ENCODE measurements at regions not wholly inside any gene's neighbourhood (a gene's known extent, or its start where the extent isn't known, plus 50 kb on each side); places are given as distances from the start of the nearest gene placed in this dataset.

DNA sequence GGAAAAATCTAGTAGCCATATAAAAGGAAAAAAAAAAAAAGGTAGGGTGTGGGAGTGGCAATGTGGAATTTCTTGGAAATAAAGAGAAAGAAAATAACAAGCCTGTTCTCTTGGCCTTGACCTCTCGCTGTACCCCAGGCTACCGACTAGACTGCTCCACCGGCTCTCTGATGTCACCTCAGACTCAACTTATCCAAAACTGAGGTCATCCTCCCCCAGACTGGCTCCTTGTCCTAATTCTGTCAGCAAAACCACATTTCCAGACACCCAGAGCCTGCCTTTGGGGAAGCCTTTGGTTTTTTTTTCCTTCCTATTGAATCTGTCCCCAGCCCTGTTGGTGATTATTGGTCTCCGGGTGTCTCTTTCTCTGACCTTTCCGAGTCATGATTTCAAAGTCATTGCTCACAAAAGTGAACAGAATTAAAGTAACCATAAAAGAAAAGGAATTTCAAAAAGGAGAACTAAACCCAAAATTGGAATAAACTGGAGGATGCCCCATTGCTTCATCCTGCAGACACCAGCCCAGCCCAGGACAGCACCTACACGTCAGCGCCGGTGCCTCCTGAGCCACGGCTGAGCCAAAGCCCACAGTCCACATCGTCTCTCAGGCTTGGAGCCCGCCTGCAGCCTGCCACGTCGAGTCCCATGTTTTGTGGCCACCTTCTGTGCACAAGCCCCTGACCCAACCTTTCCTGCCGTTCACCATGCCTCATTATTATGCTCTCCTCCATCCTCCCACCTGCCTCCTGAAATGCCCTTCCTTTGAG is 170.7 kb downstream of the MYLK4 start:
- no peak for TF ChIP-seq POLR2A (IDR thresholded peaks at IDR 0.05)
- TF ChIP-seq, protein P1, sequence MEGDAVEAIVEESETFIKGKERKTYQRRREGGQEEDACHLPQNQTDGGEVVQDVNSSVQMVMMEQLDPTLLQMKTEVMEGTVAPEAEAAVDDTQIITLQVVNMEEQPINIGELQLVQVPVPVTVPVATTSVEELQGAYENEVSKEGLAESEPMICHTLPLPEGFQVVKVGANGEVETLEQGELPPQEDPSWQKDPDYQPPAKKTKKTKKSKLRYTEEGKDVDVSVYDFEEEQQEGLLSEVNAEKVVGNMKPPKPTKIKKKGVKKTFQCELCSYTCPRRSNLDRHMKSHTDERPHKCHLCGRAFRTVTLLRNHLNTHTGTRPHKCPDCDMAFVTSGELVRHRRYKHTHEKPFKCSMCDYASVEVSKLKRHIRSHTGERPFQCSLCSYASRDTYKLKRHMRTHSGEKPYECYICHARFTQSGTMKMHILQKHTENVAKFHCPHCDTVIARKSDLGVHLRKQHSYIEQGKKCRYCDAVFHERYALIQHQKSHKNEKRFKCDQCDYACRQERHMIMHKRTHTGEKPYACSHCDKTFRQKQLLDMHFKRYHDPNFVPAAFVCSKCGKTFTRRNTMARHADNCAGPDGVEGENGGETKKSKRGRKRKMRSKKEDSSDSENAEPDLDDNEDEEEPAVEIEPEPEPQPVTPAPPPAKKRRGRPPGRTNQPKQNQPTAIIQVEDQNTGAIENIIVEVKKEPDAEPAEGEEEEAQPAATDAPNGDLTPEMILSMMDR (IDR thresholded peaks at IDR 0.05): no peak
